GM20431 (cell line): ENCODE measurements at regions not wholly inside any gene's neighbourhood (a gene's known extent, or its start where the extent isn't known, plus 50 kb on each side); places are given as distances from the start of the nearest gene placed in this dataset.

Source experiments
- in situ Hi-C: fragments of 300-500 bp; cut with MseI, MboI; formaldehyde crosslinking; loops from one replicate; pipeline ENCODE4 v1.15.0; 2020; ENCODE audit warnings: low sequenced_read_pairs; ENCODE audit not compliant: unreplicated experiment

DNA sequence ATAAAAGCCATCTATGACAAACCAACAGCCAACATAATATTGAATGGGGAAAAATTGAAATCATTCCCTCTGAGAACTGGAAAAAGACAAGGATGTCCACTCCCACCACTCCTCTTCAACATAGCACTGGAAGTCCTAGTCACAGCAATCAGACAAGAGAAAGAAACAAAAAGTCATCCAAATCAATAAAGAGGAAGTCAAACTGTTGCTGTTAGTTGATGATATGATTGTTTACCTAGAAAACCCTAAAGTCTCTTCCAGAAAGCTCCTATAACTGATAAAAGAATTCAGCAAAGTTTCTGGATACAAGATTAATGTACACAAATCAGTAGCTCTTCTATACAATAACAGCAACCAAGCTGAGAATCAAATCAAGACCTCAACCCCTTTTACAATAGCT, 285.1 kb upstream of the PHF14 start:
- in situ Hi-C loops, result no loop called here

GRCh38 chr7:10696064-10696463, 277.6 kb upstream of the PHF14 start:
- in situ Hi-C loops, result no loop called here

GRCh38 chr7:10703059-10703458, 270.6 kb upstream of the PHF14 start:
- in situ Hi-C loops, result no loop called here

- in situ Hi-C loops, result no loop called here
Observed at GRCh38 chr7:10703981-10704380, 269.7 kb upstream of the PHF14 start.

GRCh38 chr7:10704653-10705052, 269.0 kb upstream of the PHF14 start:
- in situ Hi-C loops, result no loop called here

DNA sequence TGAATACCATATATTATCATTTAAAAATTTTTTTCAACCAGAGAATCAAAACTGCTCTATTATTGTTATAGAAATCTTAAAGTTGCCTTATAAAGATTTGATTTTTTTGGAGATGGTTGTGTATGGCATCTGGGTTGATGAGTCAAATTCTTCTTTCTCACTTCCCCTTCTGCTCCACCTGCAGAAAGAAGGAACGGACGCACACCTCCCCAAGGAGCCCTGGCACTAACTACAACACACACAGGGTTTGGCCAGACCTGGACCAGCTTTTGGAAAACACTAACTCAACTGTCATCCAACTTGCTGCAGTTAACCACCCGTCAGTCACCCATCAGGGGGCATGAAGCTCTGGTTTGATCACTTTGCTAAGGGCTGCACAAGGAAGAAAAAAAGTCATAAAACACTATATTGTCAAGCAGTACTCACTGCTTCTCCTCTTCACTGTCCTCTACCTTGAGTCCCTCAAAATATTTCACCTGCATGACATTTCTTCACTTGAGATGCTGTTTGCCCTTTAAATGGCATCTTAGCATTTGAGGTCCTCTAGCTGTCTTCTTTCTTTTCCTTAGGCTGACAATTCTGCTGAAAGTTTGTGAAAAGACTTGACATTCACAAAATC, 266.7 kb upstream of the PHF14 start:
- in situ Hi-C loops, result no loop called here

DNA sequence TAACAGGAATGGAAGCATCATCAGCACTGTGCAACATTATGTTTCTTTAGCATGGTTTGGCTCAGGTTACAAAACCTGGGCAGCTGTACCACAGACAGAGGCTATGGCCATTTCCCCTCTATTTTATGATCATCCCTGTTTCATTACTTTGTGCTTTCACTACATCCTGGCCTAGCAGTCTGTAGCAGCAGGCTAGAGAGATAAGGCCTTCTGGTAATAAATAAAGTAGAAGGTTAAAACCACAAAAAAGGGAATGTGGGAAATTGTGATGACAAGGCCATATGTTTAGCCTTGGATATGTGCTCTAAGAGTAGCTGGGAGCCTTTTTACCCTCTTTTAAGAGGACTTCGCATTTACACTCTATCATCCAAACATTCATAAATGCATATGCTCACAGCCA, 266.2 kb upstream of the PHF14 start:
- in situ Hi-C loops, result no loop called here

DNA sequence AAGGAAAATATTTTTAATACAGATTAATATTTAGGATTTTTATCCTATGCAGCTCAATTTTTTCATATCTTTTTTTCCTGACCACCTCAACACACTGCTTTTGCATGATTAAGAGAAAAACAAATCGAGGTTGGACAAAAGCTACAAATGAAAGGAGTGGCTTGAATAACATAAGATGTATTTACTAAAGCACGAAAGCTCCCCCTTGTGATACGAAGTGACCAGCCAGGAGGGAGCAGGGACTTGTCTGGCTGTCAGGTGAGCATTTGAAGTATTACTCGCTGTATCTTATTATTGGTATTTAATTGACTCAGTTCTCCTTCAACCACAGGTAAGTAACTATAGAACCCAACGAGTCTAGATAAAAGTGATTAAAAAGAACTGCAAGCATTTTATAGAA, 265.2 kb upstream of the PHF14 start:
- in situ Hi-C loops, result no loop called here

DNA sequence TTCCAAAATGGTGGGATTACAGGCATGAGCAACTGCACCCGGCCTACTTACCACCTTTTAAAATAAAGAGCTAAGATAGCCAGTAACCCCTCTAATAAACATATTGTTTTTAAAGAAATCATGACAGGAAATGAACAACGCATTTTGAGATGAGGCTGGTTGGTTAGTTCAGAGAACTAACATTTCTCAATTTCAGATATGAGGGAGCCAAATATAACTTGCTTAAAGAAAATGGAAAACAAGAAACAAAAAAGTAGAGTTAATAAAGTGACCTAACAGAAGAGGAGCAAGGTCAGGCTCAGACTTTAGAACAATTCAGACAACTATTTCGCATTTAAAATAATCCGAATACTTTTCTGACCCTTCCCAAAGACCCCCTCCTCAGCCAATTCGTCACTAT, 254.9 kb upstream of the PHF14 start:
- in situ Hi-C loops, result no loop called here

GRCh38 chr7:10720042-10720441, 253.6 kb upstream of the PHF14 start:
- in situ Hi-C loops, result no loop called here

DNA sequence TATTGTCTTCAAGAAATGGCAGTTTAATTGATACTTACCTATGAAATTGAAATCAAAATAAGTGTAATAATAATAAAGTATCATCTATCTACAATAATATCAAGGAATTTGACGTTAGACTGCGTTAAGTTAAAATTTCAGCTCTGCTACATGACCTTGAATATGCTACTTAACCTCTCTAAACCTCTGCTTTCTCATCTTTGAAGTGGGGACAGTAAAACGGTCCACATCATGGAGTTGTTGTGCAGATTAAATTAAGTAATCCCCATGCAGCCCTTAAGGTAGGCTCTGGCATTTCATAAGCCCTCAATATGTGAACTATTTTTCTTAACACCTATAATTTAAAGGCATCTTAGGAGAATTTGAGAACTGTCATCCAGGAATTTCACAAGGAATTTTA, 252.4 kb upstream of the PHF14 start:
- in situ Hi-C loops, result no loop called here

- in situ Hi-C loops, result no loop called here
Observed at GRCh38 chr7:10723832-10724231, 249.8 kb upstream of the PHF14 start.

GRCh38 chr7:10724449-10724848, 249.2 kb upstream of the PHF14 start:
- in situ Hi-C loops, result no loop called here

DNA sequence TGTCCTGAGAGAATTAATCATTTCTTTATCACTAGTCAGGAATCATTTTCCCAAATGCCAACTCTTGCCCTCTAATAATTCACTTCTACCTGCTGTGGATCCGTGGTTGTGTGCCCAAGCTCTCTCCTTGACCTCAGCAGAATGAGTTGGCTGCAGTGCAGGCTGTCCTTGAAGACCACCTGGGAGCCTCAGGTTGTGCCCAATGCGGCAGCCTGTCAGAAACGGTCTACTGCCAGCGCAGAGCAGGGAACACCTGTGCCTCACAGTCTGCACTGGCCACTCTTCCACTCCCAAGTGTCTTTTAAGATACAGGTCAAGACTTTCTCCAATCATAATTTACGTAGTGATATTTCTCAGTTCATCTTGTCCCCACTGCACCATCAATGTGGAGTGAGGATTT, 246.0 kb upstream of the PHF14 start:
- in situ Hi-C loops, result no loop called here

DNA sequence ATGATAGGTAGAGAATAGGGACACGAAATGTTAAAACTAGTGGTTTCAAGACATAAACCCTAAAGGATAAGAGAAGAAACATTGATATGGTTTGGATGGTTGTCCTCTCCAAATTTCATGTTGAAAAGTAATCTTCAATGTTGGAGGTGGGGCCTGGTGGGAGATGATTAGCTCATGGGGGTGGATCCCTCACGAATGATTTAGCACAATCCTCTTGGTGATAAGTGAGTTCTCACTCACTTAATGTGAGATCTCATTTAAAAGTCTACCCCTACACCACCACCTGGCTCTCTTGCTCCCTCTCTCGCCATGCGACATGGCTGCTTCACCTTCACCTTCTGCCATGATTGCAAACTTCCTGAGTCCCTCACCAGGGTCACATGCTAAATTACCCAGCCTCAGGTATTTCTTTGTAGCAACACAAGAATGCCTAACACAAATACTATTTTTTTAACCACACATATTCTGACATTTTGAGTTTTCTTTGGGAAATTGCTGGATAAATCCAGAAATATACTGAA, 242.4 kb upstream of the PHF14 start:
- in situ Hi-C loops, result no loop called here

- in situ Hi-C loops, result no loop called here
Observed at GRCh38 chr7:10733747-10734146, 239.9 kb upstream of the PHF14 start.

DNA sequence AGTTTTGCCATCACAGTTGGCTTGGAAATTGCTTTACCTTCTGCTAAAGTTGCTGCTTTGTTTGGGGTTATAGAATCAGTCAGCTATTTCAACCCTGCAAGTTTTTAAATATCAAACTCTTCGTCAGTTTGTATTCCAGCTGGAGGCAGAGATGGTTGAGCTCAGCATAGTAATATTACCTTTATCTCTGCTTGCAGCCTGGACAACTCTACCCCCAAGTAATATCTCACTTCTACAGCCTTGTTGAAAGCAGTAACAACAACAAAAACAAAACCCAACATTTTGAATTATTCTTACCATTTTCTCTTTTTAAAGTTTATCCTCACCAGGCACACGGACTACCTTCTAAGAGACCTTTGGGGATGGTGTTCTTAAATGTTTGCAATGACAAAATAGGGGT, 239.1 kb upstream of the PHF14 start:
- in situ Hi-C loops, result no loop called here

DNA sequence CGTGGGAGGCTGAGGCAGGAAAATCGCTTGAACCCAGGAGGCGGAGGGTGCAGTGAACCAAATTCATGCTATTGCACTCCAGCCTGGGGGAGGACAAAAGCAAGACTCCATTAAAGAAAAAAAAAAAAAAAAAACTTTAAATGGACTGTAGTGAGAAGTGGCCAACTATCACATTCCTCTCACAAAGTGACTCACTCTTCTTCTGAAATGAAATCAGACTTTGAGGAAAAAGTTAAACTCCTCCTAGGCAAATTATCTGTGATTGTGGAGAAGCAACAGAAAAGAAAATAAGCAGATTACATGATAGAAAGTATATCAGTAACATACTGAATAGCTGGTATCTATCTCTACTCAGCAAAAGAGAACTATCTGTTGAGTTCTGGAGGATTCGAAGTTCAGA, 234.3 kb upstream of the PHF14 start:
- in situ Hi-C loops, result no loop called here

- in situ Hi-C loops, result no loop called here
Observed at GRCh38 chr7:10740805-10741204, 232.9 kb upstream of the PHF14 start.

GRCh38 chr7:10756981-10757380, 216.7 kb upstream of the PHF14 start:
- in situ Hi-C loops, result no loop called here

DNA sequence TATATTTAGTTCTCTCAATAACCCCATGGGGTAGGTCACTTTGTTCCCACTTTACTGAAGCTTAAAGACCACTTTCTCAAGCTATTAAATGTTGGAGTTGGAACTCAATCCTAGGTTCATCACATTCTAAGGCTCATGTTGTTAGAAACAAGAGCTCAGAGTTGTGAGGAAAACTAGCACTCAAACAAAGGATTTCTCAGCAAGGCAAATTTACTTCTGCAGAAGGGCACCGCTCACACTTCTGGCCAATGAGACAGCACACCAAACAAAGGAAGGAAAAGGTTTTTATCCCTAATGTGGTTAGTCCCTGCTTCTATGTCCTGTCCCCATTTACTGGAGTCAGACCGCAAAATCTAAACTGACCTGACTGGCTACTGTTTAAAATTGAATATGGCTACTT, 214.6 kb upstream of the PHF14 start:
- in situ Hi-C loops, result no loop called here

DNA sequence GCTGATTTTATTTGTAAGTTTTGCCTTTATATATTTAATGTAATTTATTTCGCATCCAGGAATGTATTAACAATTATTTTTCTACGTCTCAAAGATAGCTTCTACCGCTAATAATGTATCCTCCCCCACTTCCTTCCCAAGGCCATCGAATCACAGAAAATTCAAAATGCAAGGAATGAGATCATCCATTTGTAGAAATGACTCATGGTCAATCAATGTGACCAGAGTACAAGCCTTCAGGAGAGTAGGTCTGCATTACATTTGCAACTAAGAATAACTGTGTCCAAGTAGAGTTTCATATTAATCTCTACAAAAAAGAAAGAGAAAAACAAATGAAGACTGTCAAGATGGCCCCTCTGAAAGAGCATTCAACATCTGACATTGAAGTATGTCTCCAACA, 205.9 kb upstream of the PHF14 start:
- in situ Hi-C loops, result no loop called here

DNA sequence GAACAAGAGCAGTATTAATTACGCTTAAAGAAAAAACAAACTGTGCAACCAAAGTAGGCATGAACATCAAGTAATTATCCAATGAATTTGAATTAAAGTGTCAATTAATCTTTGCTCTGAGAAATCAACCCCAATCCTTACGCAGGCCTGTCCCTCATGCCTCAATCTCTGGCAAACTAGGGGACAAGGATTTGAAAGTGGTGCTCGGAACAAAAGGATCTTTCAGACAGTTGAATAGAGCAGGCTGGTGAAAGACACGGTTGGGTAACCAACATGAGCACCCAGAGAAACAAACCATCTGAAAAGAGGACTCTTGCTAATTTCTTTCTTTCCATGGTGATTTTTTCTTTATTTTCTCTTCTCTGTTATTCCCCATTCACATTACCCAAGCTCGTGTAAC, 203.5 kb upstream of the PHF14 start:
- in situ Hi-C loops, result no loop called here
